Activated CD8-positive, alpha-beta memory T cell treated with anti-CD3 and anti-CD28 coated beads for 24 hours (primary cell): ENCODE measurements at regions not wholly inside any gene's neighbourhood (a gene's known extent, or its start where the extent isn't known, plus 50 kb on each side); places are given as distances from the start of the nearest gene placed in this dataset.

Experiments
- DNase-seq: peaks from one replicate; pipeline ENCODE4 v3.0.0-alpha.2; 2020

- DNase-seq, result no peak
Measured at GRCh38 chr1:186620566-186621350, 59.5 kb downstream of the PTGS2 start.

- DNase-seq, result peak; percentile 64
Measured at GRCh38 chr1:186618401-186619170, 61.6 kb downstream of the PTGS2 start.

- no peak for DNase-seq
Measured at GRCh38 chr1:186617926-186618325, 62.3 kb downstream of the PTGS2 start.

GRCh38 chr1:186616511-186616910 is 63.7 kb downstream of the PTGS2 start:
- no peak for DNase-seq

- no peak for DNase-seq
Measured at GRCh38 chr1:186615332-186615731, 64.9 kb downstream of the PTGS2 start.

GRCh38 chr1:186611156-186611555 is 69.1 kb downstream of the PTGS2 start:
- no peak for DNase-seq

- DNase-seq, result no peak
Measured at GRCh38 chr1:186609183-186609582, 71.0 kb downstream of the PTGS2 start.

GRCh38 chr1:186605762-186606350 is 74.4 kb downstream of the PTGS2 start:
- DNase-seq, result peak; percentile 59

GRCh38 chr1:186595969-186596368 is 84.3 kb downstream of the PTGS2 start:
- DNase-seq, result no peak

- no peak for DNase-seq
Measured at GRCh38 chr1:186578325-186579016, 101.8 kb downstream of the PTGS2 start.

- no peak for DNase-seq
Measured at GRCh38 chr1:186577633-186578032, 102.6 kb downstream of the PTGS2 start.

- no peak for DNase-seq
Measured at GRCh38 chr1:186577216-186577615, 103.0 kb downstream of the PTGS2 start.

GRCh38 chr1:186575348-186575747 is 104.9 kb downstream of the PTGS2 start:
- DNase-seq, result no peak

GRCh38 chr1:186574926-186575325 is 105.3 kb downstream of the PTGS2 start:
- no peak for DNase-seq

- DNase-seq, result no peak
Measured at GRCh38 chr1:186572509-186572908, 107.7 kb downstream of the PTGS2 start.

- DNase-seq, result no peak
Measured at GRCh38 chr1:186571771-186572170, 108.5 kb downstream of the PTGS2 start.

GRCh38 chr1:186569856-186570255 is 108.9 kb upstream of the PDC start:
- DNase-seq, result no peak

GRCh38 chr1:186568221-186568620 is 107.3 kb upstream of the PDC start:
- no peak for DNase-seq

- DNase-seq, result no peak
Measured at GRCh38 chr1:186566140-186566855, 105.4 kb upstream of the PDC start.

GRCh38 chr1:186564582-186564981 is 103.7 kb upstream of the PDC start:
- DNase-seq, result no peak

GRCh38 chr1:186559601-186560116 is 98.7 kb upstream of the PDC start:
- no peak for DNase-seq

GRCh38 chr1:186557147-186557777 is 96.3 kb upstream of the PDC start:
- no peak for DNase-seq
